Activated naive CD4-positive, alpha-beta T cell treated with anti-CD3 and anti-CD28 coated beads, Interleukin-2, amount 50 U/mL, for 72 hours (primary cell): ENCODE measurements at regions not wholly inside any gene's neighbourhood (a gene's known extent, or its start where the extent isn't known, plus 50 kb on each side); places are given as distances from the start of the nearest gene placed in this dataset.

Source experiments
- ATAC-seq, 2 donors: fragments of 150-1000 bp; cut with Tn5 transposase; 2 replicates each; pipeline ENCODE4 v1.10.0; 2021; ENCODE audit warnings: mild to moderate bottlenecking in 2 of 2, moderate library complexity in 2 of 2
- DNase-seq, 2 donors: peaks; one replicate each; pipeline ENCODE4 v3.0.0; 2021 to 2022; ENCODE audit warnings: low spot score in 2 of 2
- H3K27ac Mint-ChIP-seq, 2 donors: one replicate each; pipeline ENCODE4 v1.8.0; 2022; ENCODE audit warnings: mild to moderate bottlenecking in 2 of 2, mixed read lengths in 2 of 2
- H3K36me3 Mint-ChIP-seq, 2 donors: one replicate each; pipeline ENCODE4 v1.8.0; 2022; ENCODE audit warnings: mixed read lengths in 2 of 2
- H3K9me3 Mint-ChIP-seq, 2 donors: one replicate each; pipeline ENCODE4 v1.8.0; 2022; ENCODE audit warnings: mixed read lengths in 2 of 2

- Mint-ChIP-seq H3K9me3 (no peaks in the 10 kb centered on the region), H3K27ac (peak overlapping the region in 1 of 2 donors; percentile 84), H3K36me3 (peaks cover 0 to 5% of the 10 kb centered on the region in 2 donors)
- DNase-seq: peak in 1 of 2 donors; percentile 35
- no peak for ATAC-seq
These were observed 183.5 kb downstream of the SEC14L1 start for GRCh38 chr17:77324227-77324626.

DNA sequence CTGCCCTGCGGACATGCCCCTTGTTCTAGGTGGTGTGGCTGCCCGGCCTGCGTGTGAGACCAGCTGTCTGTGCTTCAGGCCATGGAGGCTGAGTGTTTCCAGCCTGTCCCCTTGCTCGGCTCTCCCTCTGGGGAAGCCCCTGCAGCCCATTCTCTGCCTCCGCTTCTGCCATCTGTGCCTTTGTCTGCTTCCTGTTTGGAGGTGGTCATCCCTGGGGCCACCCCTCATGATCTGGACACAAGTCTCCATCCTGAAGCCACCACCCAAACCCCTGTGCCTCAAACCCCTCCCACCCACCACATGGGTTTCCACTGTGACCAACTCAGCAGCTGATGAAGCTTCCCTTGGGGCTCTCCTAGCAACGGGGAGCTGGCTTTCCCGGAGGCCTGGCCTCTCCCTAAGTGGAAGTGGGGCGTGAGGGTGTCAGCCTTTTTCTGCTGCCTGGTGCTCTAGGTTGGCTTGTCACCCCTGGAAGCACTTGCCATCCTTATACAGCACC, 184.9 kb downstream of the SEC14L1 start:
- DNase-seq (no peak), ATAC-seq (peak in 1 of 2 donors; percentile 50)
- Mint-ChIP-seq H3K27ac (peak overlapping the region; percentile 82 to 84), H3K36me3 (no peaks in the 10 kb centered on the region), H3K9me3 (no peaks in the 10 kb centered on the region)

DNA sequence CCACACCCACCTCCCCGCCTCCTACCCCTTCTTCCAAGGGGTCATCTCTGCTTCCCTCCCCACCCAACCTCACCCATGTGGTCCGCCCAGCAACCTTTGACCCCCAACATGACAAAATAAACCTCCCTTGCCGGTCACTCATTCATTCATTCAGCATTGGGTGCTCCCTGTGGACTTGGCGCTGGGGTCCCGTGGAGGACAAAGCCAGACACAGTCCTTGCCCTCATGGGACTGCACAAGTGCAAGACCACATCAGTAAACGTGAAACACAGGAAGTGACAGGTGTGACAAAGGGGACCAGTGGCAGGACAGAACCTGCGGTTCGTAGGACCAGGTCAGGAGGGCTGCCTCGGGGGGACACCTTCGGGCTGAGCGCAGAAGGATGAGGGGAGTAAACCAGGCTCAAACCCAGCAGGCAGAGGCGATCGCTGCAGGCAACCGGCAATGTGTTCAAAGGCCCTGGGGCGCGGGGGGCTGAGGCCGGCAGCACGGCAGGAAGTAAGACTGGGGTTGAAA, 185.4 kb downstream of the SEC14L1 start:
- Mint-ChIP-seq H3K9me3 (no peaks in the 10 kb centered on the region), H3K36me3 (no peaks in the 10 kb centered on the region), H3K27ac (peak overlapping the region in 1 of 2 donors; percentile 84)
- DNase-seq: peak in 1 of 2 donors; percentile 54
- ATAC-seq: no peak

GRCh38 chr17:77326636-77327035, 185.9 kb downstream of the SEC14L1 start:
- no peaks in the 10 kb centered on the region for H3K9me3 Mint-ChIP-seq

GRCh38 chr17:77327181-77327565, 186.4 kb downstream of the SEC14L1 start:
- ATAC-seq (no peak), DNase-seq (peak in 1 of 2 donors; percentile 54)
- peaks cover 0 to 7% of the 10 kb centered on the region in 2 donors for H3K36me3 Mint-ChIP-seq
- no peak overlapping the region for H3K27ac Mint-ChIP-seq
- no peaks in the 10 kb centered on the region for H3K9me3 Mint-ChIP-seq

More at GRCh38 chr17:77326636-77327035, 185.9 kb downstream of the SEC14L1 start:
- Mint-ChIP-seq H3K27ac (no peak overlapping the region), H3K36me3 (peaks cover 0 to 2% of the 10 kb centered on the region in 2 donors)
- ATAC-seq (no peak), DNase-seq (peak in 1 of 2 donors; percentile 48)

- Mint-ChIP-seq H3K27ac (peak overlapping the region in 1 of 2 donors; percentile 62), H3K9me3 (peaks cover 0 to 2% of the 10 kb centered on the region in 2 donors), H3K36me3 (peaks cover 0 to 13% of the 10 kb centered on the region in 2 donors)
- ATAC-seq (no peak), DNase-seq (peak in 1 of 2 donors; percentile 46)
These were observed 187.0 kb downstream of the SEC14L1 start for GRCh38 chr17:77327566-77328464.

DNA sequence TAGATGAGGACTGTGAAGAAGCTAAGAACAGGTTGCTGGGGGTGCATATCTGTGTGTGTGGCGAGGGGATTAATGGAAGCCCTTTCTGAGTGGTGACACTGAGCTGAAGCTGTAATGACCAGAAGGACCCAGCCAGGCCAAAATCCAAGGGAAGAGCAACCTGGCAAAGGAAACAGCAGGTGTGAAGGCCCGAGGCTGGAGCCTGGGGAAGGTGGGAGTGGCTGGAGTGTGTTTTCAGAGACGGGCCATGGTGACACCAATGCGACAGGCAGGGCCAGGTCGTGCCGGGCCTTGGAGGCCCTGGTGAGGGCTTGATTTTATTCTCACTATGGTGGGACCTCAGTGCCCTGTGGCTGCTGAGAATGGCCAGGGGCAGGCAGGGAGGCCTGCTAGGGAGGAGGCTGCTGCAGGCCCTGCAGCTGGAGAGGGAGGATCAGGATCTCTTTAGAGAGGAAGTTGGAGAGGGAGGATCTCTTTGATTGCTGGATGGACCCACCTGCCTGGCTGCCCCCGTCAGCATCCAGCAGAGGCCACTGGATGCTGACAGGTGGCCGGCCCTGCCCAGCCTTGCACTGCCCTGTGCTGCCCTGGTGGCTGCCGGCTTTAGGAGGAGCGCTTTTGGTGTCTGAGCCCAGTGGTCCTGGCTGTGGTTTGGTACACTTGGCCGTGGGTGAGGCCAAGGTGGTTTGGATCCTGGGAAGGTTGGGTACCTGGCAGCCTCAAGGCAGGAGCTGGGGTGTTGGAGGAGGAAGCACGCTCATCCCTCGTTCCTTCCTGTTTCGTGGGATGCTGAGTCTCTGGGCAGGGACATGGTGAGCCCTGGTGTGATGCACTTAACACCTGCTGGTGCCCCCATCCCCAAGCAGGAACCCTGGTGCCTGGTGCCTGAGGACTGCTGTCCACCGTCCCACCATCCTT, 188.3 kb downstream of the SEC14L1 start:
- ATAC-seq (no peak), DNase-seq (peak in 1 of 2 donors; percentile 53)
- Mint-ChIP-seq H3K36me3 (peaks cover 0 to 19% of the 10 kb centered on the region in 2 donors), H3K27ac (peak overlapping the region in 1 of 2 donors; percentile 62), H3K9me3 (peaks cover 0 to 7% of the 10 kb centered on the region in 2 donors)

DNA sequence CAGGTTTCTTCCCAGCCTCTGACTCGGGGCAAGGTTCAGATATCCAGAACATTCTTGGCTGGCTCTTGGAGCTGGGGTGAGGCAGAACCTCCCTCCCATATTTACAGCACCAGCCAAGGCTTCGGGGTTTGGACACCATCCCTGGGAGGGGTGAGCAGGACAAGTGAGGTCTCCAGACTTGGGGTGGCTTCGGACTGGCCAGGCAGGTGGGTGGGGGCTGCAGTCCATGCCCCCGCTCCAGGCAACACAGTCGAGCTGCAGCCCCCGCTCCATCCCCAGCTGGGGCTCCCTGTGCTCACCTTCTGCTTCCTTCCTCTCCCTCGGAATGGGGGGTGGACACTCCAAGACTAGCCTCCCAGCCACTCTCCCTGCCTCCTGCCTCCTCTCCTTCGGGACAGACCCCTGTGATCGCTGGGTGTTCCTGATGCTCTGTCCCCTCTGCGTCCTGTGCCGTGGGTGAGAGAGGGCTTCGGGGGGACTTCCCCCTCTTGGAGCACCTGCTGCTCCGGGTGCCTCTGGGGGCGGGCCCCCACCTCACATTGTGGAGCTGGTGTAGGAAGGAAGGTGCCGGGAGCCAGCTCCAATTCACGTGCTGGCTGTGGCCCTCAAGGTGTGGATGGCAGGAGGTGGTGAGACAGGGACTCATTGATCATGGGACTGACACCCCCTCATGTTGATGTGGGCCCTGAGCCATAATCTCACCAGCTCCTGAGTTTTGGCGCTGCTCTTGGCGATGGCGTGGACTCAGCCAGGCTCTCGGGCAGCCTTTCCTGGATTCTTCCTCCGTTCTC, 189.2 kb downstream of the SEC14L1 start:
- peak in 1 of 2 donors; percentile 55 for DNase-seq
- no peak overlapping the region for H3K27ac Mint-ChIP-seq
- H3K9me3 Mint-ChIP-seq: peaks cover 0 to 7% of the 10 kb centered on the region in 2 donors
- H3K36me3 Mint-ChIP-seq: peaks cover 0 to 19% of the 10 kb centered on the region in 2 donors
- no peak for ATAC-seq

- peak in 1 of 2 donors; percentile 54 for DNase-seq
- H3K9me3 Mint-ChIP-seq: peaks cover 0 to 7% of the 10 kb centered on the region in 2 donors
- H3K27ac Mint-ChIP-seq: no peak overlapping the region
These were observed 189.9 kb downstream of the SEC14L1 start for GRCh38 chr17:77330602-77331081.

GRCh38 chr17:77331301-77331864, 190.6 kb downstream of the SEC14L1 start:
- Mint-ChIP-seq H3K9me3 (peaks cover 0 to 7% of the 10 kb centered on the region in 2 donors), H3K36me3 (peaks cover 0 to 20% of the 10 kb centered on the region in 2 donors), H3K27ac (peak overlapping the region; percentile 48 to 79)
- ATAC-seq: peak; percentile 84 to 86
- DNase-seq: peak; percentile 92 to 98

More at GRCh38 chr17:77330602-77331081, 189.9 kb downstream of the SEC14L1 start:
- H3K36me3 Mint-ChIP-seq: peaks cover 0 to 19% of the 10 kb centered on the region in 2 donors
- no peak for ATAC-seq

DNA sequence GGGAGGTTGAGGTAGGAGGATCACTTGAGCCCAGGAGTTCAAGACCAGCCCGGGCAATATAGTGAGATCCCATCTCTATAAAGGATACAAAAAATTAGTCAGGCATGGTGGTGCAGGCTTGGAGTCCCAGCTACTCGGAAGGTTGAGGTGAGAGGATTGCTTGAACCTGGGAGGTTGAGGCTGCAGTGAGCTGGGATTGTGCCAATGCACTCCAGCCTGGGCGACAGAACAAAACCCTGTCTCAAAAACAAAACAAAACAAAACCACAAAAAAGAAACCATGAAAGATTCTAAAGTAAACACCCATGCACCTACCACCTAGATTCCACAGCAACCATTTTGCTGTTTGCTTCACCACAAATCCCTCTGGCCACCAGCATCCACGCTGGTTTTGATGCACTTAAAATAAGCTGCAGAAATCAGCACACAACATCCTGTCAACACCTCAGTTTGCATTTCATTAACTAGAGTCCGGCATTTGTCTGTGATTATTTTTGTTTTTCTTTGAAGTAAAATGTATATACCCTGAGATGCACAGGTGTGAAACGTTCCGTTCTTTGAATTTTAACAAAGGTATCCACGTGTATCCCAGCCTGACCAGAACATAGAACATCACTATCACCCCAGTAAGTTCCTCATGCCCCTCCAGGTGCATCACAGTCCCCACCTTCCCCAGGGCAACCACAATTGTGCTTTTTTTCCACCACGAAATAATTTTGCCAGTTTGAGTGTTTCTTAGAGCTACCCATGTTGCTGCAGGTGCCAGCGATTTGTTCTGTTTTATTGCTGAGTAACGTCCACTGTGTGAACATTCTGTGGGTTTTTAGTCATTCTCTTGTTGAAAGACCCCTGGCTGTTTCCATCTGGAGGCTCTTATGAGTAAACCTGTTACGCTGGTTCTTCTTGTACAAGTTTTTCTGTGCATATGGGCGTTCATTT, 191.5 kb downstream of the SEC14L1 start:
- DNase-seq: peak in 1 of 2 donors; percentile 44
- peaks cover 0 to 7% of the 10 kb centered on the region in 2 donors for H3K9me3 Mint-ChIP-seq

GRCh38 chr17:77332981-77333685, 192.4 kb downstream of the SEC14L1 start:
- peaks cover 0 to 7% of the 10 kb centered on the region in 2 donors for H3K9me3 Mint-ChIP-seq
- peak; percentile 70 to 78 for ATAC-seq
- peak in 1 of 2 donors; percentile 49 for DNase-seq
- peak overlapping the region; percentile 79 to 93 for H3K27ac Mint-ChIP-seq
- H3K36me3 Mint-ChIP-seq: peaks cover 0 to 35% of the 10 kb centered on the region in 2 donors

More for the DNA sequence above, 191.5 kb downstream of the SEC14L1 start:
- H3K27ac Mint-ChIP-seq: peak overlapping the region; percentile 62 to 79
- peaks cover 0 to 30% of the 10 kb centered on the region in 2 donors for H3K36me3 Mint-ChIP-seq
- ATAC-seq: peak; percentile 43 to 53

- peaks cover 0 to 37% of the 10 kb centered on the region in 2 donors for H3K36me3 Mint-ChIP-seq
- ATAC-seq: no peak
- no peak for DNase-seq
- H3K9me3 Mint-ChIP-seq: peaks cover 0 to 7% of the 10 kb centered on the region in 2 donors
- no peak overlapping the region for H3K27ac Mint-ChIP-seq
These were observed 196.4 kb downstream of the SEC14L1 start for GRCh38 chr17:77337150-77337549.
